ENCODE measurements at regions not wholly inside any gene's neighbourhood (a gene's known extent, or its start where the extent isn't known, plus 50 kb on each side); places are given as distances from the start of the nearest gene placed in this dataset.

GRCh38 chr4:73690051-73690738 is 50.2 kb upstream of the CXCL8 start:
- no peak for DNase-seq
- Mint-ChIP-seq H3K4me3 (no peak overlapping the region), H3K36me3 (ENCODE audit: low read depth) (no peaks in the 10 kb centered on the region), H3K27me3 (peaks cover 2% of the 10 kb centered on the region), H3K4me1 (no peaks in the 10 kb centered on the region), H3K27ac (no peak overlapping the region), H3K9me3 (peaks cover 4% of the 10 kb centered on the region)
- POLR2A ChIA-PET, result no interaction called here
- CTCF ChIA-PET, result no interaction called here
